NCI-H2227 treated with DMSO at 0.1 percent for 48 hours (cell line): ENCODE measurements at regions not wholly inside any gene's neighbourhood (a gene's known extent, or its start where the extent isn't known, plus 50 kb on each side); places are given as distances from the start of the nearest gene placed in this dataset.

ENCODE experiments used
- DNase-seq: peaks from one replicate; lab custom pipeline; 2025; lab: John Stamatoyannopoulos, UW

DNA sequence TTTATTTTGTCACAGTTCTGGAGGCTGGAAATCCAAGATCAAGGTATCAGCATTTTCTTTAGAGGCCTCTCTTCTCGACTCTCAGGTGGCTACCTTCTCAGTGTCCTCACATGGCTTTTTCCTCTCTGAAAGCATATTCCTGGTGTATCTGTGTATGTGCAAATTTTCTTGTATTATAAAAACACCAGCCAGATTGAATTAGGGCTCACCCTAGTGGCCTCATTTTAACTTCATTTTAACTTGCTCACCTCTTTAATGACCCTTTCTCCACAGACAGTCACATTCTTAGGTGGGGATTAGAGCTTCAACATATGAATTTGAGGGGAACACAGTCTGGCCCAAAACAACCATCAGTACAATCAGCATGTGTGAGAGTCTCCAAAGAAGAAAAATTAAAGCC lies 542.4 kb upstream of the FAM241A start:
- DNase-seq = no peak

DNA sequence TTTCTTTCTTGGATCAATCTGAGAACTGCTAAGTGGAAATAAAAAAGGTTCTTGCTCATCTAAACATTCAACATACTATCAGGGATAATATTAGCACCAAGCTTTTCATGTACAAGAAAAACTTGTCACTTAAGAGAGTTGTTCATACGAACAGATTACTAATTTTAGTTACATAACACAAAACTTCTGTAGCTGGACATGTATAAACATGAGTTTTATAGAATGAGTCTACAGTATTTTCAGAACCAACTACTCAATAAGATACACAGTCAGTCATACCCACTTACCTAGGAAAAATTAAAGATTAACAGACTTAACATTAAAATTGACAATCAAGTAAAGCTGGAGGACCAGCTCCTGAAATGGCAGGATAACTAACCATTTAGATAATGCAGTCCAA lies 540.1 kb upstream of the FAM241A start:
- DNase-seq = no peak

DNA sequence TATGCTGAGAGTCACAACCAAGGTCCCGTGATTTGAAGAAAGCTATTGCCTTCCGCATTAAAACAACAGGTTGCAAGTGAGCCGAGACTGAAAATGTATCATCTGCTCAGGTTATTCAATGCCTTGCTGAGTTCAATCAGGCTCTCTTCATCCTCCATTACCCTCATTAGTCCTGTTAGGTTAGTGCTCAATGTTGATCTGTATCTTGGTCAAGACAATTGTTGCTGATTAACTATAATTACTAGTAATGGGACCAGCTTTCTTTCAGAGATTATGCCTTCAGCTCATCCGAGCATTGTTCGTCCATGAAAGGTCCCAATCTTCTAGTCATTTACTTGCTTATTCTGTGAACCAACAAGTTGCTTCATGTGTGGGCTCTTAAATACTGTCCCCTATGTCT lies 534.6 kb upstream of the FAM241A start:
- no peak for DNase-seq

DNA sequence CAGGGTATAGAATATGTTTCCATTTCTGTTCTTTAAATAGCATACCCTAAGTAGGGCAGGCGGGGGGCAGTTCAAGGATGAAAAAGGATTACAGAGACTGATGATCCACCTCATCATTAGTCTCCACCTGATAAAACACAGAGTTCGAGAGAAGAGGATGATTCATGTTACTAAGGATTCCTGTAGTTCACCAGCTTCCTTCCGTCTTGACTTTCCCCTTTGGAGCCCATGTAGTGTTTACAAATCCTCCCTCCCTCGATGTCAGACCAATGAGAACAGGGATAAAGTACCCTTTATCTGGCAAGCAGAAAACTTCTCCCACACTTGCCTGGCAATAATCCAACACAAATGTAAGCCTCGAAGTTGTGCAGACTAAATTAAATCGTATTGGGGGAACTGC lies 526.3 kb upstream of the FAM241A start:
- DNase-seq = no peak

- DNase-seq = no peak
Observed at GRCh38 chr4:111628437-111628836, 516.8 kb upstream of the FAM241A start.

GRCh38 chr4:111630705-111631104 lies 514.5 kb upstream of the FAM241A start:
- peak; percentile 29 for DNase-seq

DNA sequence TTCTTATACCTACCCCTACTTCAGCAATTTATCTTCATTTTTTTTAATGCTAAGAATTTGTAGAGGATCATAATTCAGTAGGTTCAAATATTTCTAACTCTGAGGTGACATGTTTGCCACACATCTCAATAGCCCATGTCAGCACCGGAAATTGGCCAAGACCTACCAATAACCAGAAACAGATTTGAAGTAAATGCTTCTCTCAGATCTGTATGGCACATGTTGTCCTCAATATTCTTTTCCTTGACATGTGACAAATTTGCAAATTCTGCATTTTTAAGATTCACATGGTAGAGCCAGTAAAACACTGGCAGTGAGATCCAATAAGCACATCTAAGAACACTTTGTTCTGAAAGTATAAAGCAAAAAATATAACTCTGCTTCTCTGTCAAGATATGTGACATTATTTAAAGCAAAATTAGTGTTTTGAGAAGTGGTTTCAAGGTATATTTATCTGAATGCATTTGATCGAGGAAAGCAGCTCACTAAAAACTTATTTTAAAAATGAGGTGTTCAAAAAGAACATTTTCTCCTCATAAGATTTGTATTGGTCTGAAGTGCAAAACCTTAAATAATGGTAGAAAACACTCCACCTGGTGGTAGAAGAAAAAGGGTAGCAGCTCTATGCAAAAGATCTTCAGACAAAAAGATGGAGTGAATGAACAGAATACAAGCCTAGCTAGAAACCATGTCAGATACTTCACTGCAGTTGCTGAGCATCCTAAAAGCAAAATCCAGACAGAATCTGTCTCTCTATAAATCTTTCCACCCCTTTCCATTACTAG lies 513.8 kb upstream of the FAM241A start:
- peak; percentile 30 for DNase-seq

GRCh38 chr4:111632641-111633151 lies 512.6 kb upstream of the FAM241A start:
- no peak for DNase-seq

DNA sequence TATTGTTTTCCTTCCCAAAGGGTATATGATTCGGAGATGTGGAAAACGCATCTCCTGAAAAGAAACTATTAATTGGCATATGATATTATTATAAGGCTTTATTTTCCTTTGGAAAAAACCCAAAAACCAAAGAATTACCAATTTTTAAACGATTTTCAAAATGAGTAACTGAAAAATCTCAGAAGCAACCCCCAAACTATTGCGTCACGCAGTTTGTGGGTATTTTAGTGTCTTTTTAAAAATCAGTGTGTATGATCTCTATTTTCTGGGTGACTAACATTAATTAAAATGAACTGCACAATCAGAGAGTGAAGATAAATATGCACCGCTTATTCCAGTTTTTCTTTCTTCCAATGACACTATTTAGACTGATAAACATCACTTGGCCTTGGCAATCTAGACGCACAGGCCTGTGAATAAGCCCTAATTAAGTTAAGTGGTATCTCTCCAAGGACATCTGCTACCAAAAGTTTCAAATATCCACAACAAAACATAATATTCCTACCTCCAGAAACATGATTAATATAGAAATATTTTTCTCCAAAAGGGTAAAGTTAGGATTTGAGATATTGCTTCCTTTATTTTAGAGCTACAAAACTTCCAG lies 511.5 kb upstream of the FAM241A start:
- DNase-seq = peak; percentile 3

- no peak for DNase-seq
Observed at GRCh38 chr4:111635646-111636045, 509.6 kb upstream of the FAM241A start.

DNA sequence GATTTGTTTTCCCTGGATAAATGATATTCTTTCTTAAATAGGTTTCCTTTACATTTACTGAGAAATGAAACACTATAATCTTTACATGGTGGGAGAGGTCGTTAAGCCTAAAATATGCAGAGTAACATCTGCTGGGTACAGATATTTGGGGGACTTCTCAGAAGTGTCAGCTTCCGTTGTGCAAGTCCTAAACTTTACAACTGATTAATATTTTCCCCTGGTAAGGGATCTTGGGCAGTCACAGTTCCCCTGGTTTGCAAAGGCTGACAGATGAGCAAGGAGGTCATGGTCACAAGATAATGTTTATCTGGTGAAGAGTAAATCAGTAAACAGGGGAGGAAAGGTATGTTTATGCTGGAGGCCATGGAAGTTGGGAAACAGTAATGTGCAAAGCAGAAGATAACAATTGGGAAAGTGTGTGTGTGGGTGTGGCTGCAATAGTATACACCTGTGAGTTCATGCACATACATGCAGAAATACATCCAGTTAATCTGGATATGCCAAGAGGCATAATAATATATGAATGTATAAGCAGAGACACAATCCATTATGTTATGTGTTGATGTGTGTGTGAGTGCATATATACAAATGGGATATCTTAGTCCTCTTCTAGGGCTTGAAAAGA lies 508.2 kb upstream of the FAM241A start:
- no peak for DNase-seq

DNA sequence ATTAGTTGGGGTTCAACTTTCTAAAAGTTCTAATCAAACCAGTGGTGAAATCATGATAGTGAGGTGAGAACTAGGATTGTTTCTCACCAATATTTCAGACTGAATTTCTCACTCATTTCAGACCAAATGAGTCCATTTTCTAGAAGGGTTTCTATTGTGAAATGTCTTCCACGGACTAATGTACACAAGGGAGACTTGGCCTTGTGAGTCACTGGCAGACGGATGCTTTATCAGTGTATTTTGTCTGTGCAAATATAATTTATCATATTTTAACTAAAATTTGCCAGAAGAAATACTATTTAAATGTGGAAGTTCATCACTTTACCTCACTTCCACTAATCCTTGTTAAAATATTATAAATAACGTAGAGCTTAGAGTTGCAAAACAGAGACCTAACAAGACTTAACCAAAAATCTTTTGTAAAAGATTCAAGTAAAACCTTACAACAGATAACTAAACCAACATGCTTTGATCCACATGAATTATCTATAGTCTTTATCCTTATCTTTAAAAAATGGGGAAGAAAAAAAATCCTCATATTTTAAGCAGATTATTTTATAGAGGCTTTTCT lies 506.0 kb upstream of the FAM241A start:
- DNase-seq = no peak

DNA sequence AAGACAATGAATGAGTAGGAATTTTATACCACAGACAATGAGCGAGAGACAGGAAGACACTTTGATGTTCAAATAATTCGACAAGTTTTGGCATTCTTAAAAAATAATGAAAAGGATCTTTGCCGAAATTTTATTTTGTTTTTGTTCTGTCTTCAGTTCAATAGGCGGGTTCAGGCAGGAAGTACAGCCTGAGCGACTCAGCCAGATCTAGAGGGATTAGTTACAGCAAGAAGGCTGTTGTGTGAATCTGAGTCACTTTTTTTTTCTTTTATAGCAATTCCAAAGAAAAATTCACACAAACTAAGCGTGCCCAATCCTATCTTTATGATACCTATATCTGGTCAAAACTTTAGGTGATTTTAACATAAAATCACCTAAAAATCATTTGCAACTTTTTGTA lies 505.4 kb upstream of the FAM241A start:
- no peak for DNase-seq

DNA sequence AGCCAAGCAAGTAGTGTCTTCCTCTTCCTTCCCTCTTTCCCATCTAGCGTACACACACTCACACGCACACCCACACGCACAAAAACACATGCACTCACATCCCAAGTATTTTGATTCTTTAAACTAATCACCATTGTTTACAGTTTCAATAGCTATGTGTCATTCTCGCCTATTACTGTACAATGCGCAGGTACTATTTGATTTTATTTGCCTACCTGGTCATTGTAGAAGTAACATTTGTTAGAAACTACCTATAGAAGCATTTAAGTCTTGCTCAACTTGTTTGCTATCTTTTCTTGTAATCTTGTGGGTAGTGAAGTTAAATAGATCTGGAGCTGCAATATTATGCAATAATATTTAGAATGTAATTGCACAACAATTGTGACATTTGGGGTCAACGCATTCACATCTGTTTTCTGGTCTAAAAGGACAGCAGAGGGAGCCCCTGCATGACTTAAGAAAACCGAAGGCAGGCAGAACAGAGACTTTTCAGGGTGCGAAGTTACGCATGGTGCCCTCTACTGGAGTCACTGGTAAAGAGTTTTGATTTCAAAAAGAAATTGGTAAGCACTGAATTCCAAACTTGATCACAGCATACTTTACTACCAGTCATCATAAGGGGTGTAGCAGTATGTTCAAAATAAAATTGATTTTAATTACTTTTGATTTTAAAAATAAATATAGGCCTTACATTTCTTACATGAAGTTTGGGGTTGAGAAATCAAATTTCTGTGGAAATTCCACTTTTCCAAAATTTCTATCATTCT lies 503.3 kb upstream of the FAM241A start:
- DNase-seq = peak; percentile 77

GRCh38 chr4:111648056-111648455 lies 497.2 kb upstream of the FAM241A start:
- DNase-seq = no peak

DNA sequence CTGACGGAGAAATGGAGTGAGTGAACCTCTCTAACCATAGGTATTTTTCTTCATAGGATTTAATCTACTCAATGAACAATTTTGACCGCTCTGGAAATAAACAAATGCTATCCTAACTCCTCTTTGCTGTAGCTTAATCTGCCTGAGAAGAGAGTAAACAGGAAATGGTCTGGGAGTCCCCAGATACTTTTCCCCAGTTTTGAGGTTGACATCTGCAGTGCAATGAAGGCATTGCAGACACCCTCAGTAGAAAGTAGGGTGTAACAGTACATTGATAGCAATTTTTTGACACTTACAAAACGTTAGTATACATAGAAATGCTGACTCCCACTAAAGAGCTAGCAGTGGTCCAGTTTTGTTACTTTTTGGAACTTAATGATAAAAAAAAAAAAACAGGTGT lies 495.9 kb upstream of the FAM241A start:
- DNase-seq = no peak

- peak; percentile 32 for DNase-seq
Observed at GRCh38 chr4:111650146-111650545, 495.1 kb upstream of the FAM241A start.

DNA sequence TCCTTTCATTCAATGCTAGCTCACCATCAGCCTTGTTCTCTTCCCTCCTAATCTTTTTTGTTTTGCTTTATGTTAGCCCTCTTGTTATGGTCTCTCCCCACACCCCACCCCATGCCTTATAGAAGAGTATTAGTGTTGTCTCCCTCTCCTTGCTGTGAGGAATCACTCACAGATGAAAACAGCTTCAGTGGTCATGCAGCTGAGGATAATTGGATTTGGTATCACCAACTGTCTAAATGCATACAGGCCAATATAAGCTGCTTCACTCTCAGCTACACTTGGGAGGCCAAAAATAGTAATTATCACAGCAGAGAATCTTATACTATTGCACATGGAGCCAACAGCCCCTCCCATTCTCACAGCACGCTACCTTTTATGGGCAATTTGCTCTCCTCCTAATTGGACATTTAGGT lies 494.6 kb upstream of the FAM241A start:
- DNase-seq = peak; percentile 87

GRCh38 chr4:111652236-111652635 lies 493.0 kb upstream of the FAM241A start:
- DNase-seq = no peak

DNA sequence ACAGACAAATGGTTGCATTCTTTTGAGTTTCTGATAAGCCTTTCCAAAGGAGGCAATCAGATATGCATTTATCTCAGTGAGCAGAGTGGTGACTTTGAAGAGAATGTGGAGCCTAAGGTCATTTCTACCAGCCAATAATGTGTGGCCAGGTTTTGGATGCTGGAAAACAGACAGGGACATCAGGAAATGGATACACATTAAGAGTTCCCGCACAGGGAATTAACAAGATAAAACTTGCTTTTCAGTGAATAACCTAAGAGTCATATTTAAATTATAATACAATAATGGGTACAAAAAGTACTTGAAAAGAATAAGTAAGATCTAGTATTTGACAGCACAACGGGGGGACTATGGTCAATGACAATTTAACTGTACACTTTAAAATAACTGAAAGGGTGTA lies 492.3 kb upstream of the FAM241A start:
- DNase-seq = no peak

- no peak for DNase-seq
Observed at GRCh38 chr4:111662496-111662895, 482.8 kb upstream of the FAM241A start.

DNA sequence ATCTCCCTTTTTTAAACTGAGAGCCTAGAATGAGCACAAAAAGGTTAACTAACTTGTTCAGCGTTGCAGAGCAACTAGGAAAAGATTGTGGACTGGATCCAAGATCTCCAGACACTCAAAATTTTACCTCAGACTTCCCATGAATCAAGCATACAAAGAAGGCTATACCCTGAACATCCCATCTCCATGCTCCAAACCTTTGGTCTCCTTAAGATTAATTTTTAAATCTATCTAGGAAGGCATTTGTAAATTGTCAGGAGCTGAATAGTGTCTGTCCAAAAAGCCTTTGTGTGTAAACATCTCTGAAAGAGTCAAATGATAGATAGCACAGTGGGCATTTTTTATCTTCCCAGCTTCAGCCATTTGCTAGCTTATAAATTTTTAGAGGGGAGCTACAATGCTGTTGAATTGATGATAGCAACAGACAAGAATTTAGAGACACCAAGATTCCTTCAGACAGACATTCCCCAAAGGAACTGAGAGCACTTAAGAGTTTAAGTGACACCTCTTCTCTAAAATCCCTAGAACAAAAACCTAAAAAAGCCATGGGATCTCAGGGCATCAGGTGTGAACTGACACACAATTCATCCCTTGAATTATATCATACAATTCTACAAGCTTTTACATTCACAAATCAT lies 480.8 kb upstream of the FAM241A start:
- DNase-seq = no peak
